Islet of Langerhans (tissue), 1 donor: ENCODE measurements at regions not wholly inside any gene's neighbourhood (a gene's known extent, or its start where the extent isn't known, plus 50 kb on each side); places are given as distances from the start of the nearest gene placed in this dataset.

ENCODE experiments used
- FAIRE-seq: peaks from one replicate; lab custom pipeline; 2011; peaks lifted over from hg19 to GRCh38; lab: Jason Lieb, UNC

DNA sequence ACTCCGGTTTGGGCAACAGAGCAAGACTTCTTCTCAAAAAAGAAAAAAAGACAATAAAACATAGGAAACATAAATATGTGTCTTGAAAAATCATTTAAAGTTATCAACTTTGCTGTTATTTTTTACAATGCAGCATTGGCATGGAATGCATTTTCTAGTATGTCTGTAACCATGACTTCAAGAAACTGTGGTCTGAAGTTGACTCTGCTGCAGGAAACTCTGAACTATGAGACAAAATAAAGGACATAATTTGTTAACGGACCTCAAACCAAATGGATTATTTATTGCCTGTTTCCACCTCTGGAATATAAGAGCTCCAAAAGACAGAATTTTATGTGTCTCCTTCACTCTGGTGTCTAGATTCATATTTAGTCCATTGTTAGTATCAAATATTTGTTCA lies 79.1 kb downstream of the TRIB2 start:
- no peak for FAIRE-seq

DNA sequence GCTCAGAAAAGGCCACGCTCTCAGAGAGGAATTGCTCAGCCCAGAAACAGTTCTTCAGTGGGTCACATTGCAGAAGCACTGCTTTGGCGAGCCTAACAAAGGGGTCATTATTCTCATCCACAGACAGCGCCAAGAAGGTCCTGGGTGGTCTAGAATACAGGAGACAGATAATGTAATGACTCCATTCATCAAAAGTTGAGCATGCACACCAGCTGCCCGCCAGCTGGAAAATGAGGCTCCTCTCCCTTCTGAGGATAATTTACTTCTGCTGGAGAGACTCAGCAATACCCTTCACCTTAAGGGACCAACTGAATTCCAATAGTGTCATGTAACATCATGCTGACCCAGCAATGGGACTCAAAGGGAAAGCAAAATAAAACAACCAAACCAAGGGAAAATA lies 79.9 kb downstream of the TRIB2 start:
- FAIRE-seq: no peak

DNA sequence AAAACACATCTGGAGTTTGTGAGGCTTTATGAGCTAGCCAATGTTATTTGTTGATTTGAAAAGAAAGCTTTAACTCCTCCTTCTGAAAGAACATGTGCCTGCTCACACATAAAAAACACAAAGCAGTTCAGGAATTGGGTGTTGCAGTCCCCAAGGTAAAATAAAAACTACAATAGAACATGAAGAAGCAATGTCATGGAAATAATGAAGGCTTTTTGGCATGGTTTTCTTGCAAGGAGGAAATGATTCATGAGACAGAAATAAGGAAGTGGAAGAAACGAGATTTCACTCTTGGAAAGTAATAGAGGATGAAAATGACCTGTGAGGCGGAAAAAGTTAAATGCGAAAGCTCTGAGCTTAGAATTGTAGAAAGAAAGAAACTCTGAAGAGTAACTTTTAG lies 81.1 kb downstream of the TRIB2 start:
- FAIRE-seq: no peak

DNA sequence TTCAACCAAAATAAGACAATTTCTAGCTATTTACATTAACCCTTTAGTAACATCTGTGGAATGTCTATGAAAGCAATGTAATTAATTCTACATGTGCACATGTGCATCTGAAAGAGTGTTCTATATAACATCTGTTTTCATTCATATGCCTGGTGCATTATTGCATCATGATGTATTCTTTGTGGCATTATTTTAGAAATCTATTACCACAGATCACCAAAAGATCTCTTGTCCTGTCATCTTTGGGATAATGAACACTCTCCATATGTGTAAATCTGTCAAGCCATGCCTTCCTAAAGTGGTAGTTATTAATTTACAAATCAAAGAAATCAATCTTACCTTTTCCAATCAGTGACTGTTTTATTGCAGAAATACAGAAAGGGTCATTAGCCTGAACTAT lies 86.9 kb downstream of the TRIB2 start:
- no peak for FAIRE-seq

DNA sequence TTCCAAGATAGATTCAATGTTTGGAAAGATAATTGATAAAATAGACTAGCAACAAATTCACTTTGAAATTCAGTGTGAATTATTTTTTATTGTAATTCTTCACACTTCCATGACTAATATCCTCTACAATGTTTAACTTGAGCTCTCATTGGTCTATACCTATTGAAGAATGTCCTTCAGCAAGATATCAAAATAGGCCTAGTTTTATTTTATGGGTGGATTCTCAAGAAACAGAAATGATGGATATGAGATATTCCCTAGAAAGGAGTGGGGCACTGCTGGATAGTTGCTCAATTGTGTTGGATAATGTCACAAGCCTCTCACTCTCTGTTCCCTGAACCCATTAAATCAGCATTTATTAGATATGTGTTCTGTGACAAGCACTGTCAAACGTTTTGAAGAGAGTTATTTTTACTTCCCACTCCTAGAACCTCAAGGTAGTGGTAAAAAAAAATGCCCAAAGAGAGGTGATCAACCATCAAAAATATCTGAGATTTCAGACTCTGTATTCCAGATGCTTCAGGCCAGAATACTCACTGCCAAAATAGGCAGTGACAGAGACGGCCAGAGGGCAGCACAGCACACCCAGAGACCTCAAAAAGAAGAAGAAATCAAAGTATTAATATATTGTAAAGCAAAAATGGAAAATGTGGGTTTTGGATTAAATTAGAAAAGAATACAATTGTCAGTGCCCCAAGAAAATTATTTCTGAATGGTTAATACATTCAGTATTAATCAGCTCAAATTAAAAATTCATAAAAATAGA lies 87.5 kb downstream of the TRIB2 start:
- no peak for FAIRE-seq

DNA sequence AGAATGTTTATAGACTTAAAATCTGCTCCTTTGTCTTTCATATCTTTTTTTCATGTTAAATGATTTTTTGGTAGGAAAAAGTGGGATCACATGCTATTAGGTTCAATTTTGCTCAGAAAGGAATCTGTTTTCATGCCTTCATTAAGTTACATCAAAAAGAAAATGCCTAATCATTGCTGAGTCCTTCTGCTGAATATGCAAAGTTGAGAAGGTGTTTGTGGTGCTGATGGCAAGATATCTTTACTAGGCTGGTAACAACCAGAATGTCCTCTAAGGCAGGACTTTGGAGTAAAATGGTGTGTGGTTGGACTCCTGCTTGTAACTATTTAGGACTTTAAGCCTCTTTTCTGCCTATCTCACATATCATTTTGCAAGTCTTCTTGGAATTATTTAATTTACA lies 88.3 kb downstream of the TRIB2 start:
- no peak for FAIRE-seq

DNA sequence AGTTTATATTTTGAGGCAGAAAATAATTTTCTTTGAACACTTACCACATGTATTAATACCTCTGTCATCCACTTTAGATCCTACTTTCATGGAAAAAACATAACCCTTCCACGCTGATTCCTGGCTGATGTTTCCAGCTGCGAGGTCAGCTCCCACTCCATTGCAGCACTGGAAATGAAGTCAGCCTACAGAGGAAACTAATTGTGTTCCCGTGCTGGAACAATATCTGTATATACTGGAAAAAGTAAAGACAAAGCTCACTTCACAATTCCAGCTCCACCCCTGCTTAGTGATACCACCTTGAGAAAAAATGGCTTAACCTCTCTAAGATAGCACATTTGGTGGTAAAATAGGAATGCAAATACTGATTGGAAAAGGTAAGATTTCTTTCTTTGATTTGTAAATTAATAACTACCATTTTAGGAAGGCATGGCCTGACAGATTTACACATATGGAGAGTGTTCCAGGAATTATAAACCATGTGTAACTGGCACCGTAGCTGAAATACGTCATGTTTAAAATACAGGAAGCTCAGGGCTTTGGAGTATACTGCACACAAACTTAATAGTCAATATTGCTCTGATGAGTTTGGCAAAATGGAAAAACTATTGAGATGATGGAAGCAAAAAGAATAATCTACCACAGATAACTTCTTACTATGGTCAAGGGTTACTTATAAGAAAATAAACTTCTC lies 90.0 kb downstream of the TRIB2 start:
- no peak for FAIRE-seq

DNA sequence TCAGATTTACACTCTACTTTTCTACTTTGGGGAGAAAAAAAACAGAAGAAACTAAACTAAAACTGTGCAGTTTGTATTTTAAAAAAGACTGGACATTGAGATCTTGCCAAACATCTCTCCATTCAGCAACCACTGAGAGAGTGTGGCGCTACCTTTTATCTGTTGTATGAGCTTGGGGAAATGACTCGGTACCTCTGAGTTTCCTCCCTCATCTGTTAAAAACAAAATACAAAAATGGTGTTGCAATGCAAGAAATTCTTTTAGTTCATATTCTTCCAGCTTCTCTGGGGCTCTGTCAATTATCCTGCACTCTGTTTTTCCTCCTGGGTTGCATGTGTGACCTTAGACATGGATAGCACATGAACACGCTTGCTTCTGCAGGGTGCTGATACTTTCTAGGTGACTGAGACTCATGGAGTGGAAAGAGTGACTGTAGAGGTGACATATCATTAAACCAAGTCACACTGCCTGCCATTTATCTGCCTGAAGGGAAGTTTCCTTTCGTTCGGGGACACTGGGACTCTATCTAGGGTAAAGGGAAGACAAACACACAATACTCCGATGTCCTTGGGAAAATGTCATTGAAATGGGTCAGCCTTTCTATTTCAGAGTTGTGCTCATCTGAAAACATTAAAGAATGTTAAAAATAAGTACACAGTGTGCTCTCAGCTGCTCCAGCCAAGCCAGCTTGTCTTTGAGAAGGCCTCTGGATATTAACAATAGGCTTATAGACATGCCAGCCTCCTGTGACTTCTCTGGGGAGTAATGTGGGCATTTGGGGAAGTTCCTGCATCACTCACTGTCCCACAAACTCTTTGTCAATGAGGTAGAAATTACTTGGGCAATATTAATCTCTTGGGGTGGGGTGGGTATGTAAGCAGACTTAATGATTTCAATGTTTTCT lies 91.4 kb downstream of the TRIB2 start:
- no peak for FAIRE-seq

DNA sequence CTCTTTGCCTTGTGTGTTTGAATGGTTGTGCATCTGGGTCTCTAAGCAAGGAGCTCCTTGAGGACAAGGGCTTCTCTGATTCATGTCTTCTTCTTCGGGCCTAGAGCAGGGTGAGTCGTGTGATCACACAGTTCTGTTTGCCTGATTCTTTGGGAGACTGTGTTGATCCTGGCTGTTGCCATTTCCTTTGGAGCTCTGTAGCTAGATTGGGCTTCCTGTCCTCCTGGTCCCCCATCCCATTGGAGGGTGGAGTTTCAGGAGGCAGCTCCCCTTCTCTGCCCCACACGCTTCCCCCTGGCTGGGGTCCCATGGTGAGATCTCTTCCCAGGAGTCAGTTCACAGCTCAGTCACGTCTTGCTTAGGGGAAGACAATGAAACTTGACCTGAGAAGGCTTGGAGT lies 92.8 kb downstream of the TRIB2 start:
- FAIRE-seq: no peak

DNA sequence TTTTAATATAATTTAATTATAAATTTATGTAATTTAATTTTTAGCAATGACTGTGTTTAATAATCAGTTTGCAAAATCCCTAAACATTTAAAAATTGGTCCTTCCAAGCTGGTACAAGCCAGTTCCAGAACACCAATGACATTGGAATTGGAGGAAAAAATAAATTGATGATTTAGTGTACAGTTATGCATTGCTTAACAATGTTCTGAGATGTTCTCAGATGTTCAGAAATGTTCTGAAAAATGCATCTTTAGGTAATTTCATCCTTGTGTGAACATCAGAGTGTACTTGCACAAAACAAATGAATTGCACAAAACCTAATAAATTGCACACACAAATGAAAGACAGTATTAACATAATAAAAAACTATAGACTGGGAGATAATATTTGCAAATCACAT lies 95.2 kb downstream of the TRIB2 start:
- no peak for FAIRE-seq

DNA sequence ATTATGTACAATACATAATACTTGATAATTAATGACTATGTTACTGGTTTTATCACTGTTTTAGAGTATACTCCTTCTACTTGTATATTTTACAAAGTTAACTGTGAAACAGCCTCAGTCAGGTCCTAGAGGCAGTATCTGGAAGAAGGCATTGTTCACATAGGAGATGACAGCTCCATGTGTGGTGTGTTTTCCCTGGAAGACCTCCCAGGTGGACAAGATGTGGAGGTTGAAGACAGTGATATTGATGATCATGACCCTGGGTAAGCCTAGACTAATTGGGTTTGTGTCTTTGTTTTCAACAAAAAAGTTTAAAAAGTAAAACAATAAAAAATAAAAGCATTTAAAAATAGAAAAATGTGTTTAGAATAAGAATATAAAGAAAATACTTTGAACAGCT lies 96.4 kb downstream of the TRIB2 start:
- no peak for FAIRE-seq

DNA sequence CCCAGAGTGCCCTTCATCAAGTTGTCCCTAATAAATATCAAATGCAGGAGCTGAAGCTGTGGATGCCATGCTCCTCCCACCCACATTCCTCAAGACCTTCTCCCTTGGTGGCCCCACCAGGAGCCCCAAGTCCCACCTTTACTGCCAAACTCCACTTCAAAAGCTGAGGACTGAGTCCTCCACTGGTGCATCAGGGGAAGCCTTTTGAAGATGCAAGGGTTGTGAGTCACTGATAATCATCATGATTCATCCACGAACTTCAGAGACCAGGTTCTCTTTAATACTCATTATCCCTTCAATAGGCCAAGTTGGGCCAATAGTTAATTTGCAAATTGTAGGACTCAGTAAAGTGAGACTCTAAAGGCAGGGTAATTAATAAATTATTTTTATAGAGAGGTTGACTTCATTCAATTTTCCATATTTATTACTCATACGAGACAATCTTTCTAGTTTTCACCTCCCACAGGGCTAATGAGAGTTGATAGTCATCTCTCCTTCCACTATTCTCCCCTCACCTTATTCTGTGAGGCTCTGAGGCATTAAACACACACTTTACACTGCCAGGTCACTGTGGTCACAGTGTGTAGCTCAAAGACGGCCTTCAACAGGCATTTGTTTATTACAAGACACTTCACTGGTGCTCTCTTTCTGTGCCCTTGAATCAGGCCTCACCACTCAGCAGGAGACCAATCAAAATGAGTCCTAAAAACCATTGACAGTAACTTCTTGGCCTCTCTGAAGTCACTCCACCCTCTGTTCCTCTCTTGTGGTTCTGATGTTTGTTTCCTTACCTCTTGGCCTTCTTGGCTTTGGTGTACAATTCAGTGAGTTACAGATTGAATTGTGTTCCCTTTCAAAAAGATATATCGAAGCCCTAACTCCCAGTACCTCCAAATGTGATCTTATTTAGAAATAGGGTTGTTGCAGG lies 99.9 kb downstream of the TRIB2 start:
- no peak for FAIRE-seq

DNA sequence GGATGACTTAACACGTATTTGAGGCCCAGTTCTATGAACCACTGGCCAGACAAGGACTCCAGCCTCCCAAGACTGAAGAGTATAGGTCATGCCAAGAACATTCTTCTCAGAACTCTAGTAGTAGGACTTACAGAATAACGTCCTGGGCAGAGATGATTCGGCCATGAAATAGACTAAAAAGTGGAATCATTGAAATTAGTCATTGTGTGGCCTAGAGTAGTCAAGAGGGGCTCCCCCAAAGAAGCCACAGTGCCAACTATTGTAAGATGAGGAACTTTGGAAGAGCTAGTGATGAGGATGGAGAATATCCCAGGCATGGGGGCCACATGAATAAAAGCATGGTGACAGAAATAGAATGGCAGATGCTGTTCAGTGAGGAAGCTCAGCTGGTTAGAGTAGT lies 101.1 kb downstream of the TRIB2 start:
- FAIRE-seq: no peak

DNA sequence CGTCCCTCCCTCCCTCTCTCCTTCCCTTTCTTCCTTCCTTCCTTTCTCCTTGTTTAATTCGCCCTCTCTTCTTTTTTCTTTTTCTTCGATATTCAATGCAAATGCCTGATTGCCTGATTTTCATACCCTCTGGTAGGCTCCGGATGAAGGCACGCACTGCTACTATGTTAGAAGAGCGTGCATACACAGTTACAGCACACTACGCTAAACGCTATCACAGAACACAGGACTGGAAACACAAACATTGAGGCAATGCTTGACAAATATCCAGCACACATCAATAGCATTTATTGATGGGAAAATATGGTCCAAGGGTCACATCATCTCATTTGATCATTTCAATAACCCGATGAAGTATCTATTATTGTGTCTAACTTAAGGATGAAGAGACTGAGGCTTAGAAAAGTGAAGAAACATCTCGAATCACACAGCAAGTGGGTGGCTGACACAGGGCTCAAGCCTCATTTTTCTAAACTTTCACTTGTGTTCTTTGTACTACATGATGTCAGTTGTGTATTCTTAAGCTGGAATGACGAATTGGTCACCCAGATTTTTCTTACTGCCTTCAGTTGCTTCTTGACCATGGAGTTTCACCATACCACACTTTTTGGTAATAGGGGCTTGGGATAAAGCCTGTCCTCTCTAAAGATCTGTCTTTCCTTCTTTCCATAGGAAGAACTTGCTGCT lies 101.8 kb downstream of the TRIB2 start:
- no peak for FAIRE-seq

DNA sequence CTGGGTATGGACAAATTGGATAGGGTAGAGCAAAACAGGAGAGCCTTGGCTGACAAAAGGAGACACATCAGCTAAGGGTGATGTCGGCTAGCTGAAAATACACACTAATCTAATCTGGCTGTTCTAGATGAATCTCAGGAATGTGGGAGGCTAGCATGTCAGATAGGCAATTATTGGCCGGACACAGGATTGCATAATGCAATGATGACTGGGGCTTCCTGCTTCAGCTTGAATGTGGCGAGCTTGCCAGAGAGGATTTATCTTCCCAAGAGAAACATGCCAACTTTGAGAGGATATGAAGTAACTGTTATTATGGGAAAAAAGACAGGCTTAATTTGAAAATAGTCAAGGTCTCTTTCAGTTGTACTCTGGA lies 102.4 kb downstream of the TRIB2 start:
- no peak for FAIRE-seq

DNA sequence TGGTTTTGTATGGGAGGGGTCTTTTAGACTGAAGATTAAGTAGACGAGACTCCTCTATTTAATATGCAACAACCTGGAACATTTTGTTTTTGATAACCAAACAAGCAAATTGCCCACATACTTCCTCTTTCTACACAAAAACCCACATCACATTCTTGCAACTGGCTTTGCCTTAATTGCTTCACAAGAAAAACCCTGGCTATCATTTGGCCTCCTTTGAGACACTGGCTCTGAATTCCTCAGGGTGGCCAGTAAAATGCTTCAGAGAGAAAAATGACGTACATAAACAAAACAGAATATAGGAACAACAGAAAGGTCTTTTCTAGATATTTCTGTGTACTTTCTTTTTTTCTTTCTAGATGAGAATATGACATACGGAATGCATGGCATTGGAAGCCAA lies 103.0 kb downstream of the TRIB2 start:
- no peak for FAIRE-seq

DNA sequence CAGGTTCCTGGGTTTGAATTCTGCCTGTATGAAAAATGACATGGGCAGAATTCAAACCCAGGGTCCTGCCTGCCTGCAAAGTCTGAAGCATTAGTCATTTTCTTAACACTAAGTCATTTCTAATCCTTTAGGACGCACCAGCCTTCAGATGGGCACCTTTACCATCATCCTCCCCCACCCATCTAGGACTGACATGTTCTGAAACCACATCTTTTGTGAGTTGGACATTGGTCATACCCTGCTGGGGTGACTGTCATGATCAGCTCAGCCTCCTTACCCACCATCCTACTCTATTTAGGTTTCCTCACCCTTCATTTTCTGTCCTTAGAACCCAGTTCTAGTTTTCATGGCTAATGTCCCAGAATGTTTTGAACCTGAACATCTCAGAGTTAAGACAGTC lies 104.9 kb downstream of the TRIB2 start:
- no peak for FAIRE-seq

DNA sequence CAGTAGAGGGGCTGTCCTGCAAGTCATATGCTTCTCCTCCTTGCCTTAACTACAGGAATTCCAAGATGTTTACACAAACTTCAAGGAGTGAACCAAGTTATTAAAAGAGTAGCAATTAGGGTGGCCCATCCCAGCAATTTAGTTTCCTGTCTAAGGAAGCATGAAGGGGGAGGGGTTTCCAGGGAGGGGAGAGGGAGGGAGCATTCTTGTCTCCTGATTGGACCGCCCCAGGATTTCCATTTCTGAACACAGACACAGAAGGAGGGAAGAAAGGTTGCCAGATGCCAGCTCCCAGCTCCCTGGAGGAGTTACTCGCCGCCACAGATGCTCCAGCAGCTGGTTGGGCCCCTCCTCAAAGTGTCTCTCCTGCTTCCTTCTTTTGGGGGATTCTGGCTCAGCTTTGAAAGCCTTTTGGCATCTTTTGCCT lies 107.6 kb downstream of the TRIB2 start:
- FAIRE-seq: no peak

DNA sequence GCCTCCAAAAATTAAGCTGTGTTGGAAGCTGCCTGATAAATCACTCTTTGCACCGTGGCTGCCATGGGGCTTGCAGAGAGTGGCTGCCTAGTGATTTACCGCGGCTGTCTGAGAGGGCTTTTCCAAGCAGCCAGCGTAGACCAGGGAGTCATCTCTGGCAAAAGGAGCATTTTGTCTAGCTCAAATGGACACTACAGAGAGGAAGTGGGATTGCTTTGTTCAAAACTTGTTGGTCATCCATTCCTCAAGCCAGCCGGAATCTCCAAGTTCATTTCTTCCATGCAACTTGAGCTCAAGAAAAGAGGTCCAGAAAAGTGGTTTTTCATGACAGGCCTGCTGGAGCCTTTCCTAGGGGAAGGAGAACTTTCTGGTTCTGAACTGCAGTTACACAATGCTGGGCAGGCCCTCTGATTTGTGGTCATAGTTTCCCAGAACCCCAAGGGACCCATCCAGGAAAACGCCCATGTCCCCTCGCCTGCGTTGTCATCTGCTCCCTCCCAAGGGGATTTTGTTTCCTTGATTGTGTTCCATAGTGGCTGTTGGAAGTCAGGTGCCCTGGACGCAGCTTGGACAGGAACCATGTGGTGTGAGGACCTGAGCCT lies 108.1 kb downstream of the TRIB2 start:
- FAIRE-seq: no peak

DNA sequence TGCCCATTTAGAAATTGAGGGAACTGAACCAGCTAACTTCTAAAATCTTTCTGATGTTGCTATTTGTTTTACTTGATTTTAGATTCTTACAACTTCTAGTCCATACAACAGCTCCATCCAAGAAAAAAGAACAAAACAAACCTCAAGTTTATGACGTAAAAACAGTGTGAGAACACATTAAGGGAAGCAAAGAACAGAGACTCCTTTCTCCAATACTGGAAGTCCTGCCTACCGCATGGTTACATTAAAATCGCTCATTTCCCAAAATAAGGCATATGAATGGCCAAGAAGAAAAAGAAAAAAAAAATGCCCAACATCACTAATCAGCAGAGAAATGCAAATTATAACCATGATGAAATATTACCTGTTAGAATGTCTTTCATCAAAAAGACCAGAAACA lies 110.0 kb downstream of the TRIB2 start:
- FAIRE-seq: no peak

DNA sequence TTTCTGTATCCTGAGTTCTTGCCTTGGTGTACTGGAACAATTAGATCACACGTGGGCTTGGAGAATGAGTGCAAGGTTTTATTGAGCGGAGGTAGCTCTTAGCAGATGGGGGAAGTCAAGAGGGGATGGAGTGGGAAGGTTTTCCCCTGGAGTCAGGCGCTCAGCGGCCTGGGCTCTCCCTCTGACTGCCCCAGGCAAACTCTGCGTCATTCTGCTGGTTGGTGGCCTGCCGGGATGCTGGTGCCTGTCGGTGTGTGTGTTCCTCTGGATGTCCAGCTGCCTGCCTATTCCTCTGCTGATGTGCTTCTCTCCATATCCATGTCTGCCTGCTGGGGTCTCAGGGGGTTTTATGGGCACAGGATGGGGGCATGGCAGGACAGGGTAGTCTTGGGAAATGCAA lies 111.0 kb downstream of the TRIB2 start:
- FAIRE-seq: no peak
